Activated naive CD4-positive, alpha-beta T cell treated with anti-CD3 and anti-CD28 coated beads, Interleukin-2, amount 50 U/mL, for 72 hours (primary cell): ENCODE measurements at regions not wholly inside any gene's neighbourhood (a gene's known extent, or its start where the extent isn't known, plus 50 kb on each side); places are given as distances from the start of the nearest gene placed in this dataset.
"Not testable (repeated sequence)": the region's sequence is repeated elsewhere in the genome, so short reads cannot be mapped to it uniquely, and the experiment has no call there.

Experiments used
- ATAC-seq, 2 donors: fragments of 150-1000 bp; cut with Tn5 transposase; 2 replicates each; pipeline ENCODE4 v1.10.0; 2021; ENCODE audit warnings: mild to moderate bottlenecking in 2 of 2, moderate library complexity in 2 of 2
- DNase-seq, 2 donors: peaks; one replicate each; pipeline ENCODE4 v3.0.0; 2021 to 2022; ENCODE audit warnings: low spot score in 2 of 2
- H3K27ac Mint-ChIP-seq, 2 donors: one replicate each; pipeline ENCODE4 v1.8.0; 2022; ENCODE audit warnings: mild to moderate bottlenecking in 2 of 2, mixed read lengths in 2 of 2
- H3K36me3 Mint-ChIP-seq, 2 donors: one replicate each; pipeline ENCODE4 v1.8.0; 2022; ENCODE audit warnings: mixed read lengths in 2 of 2
- H3K9me3 Mint-ChIP-seq, 2 donors: one replicate each; pipeline ENCODE4 v1.8.0; 2022; ENCODE audit warnings: mixed read lengths in 2 of 2

DNA sequence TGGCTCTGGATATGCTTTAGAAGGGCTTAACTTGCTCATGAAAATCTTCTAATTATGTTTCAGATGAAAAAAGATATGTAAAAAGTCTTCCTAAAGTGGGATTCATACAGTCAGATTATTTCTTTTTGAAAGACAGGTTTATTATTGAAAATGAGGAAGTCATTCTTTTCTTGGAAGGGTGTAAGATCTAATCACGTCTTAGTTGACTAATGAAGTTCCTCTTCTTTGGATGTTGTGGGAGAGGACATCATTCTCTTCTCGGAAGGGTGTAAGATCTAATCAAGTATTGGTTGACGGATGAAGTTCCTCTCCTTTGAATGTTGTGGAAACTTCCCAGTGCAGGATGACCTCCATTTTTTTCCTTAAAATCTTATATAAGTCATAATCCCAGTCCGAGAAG is 74.9 kb downstream of the ALG10 start:
- no peak for DNase-seq
- ATAC-seq, result no peak
- H3K36me3 Mint-ChIP-seq, result no peaks in the 10 kb centered on the region
- H3K27ac Mint-ChIP-seq, result no peak overlapping the region
- no peaks in the 10 kb centered on the region for H3K9me3 Mint-ChIP-seq

DNA sequence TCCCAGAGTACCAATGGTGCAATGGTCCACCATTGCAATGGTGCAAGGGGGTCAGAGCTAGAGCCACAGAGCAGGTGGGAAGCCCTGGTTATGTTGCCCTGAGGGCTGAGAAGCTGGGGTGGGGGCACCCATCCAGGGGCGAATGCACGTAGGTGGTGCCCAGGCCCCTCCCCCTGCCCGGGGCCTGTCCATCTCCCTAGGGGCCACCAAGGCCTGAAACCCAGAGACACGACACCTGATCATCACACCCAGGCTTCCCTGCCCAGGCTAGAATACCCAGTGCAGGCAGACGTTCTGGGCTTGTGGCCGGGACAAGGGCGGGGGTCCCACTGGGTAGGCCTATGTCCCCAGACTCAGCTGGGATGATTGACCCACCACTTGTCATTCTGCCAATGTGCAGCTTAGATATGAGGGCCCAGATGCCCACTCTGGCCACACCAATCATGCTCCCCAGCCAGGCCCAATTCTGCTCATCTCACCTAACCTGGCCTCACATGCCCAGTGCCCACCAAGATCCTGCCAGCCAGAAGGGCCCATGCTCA is 83.2 kb downstream of the ALG10 start:
- no peaks in the 10 kb centered on the region for H3K9me3 Mint-ChIP-seq
- H3K27ac Mint-ChIP-seq, result no peak overlapping the region
- DNase-seq (no peak), ATAC-seq (no peak)
- H3K36me3 Mint-ChIP-seq, result no peaks in the 10 kb centered on the region

DNA sequence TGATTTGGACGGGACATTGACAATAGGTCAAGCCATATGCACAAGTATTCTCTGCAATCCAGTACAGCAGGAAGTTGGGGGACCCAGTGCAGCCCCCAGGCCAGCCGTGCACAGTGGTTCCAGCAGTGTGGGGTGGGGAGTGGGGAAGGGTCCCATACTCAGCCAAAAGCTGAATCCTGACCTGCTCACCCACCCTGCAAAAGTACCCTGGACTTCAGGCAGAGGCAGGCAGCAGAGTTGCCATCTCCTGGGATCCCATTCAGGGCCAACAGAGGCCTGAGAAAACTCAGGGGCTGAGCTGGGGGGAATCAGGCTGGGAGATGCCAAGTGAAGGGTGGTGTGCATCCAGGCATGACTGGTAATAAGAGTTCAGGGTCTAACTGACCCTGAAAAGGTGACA is 83.9 kb downstream of the ALG10 start:
- H3K9me3 Mint-ChIP-seq, result no peaks in the 10 kb centered on the region

DNA sequence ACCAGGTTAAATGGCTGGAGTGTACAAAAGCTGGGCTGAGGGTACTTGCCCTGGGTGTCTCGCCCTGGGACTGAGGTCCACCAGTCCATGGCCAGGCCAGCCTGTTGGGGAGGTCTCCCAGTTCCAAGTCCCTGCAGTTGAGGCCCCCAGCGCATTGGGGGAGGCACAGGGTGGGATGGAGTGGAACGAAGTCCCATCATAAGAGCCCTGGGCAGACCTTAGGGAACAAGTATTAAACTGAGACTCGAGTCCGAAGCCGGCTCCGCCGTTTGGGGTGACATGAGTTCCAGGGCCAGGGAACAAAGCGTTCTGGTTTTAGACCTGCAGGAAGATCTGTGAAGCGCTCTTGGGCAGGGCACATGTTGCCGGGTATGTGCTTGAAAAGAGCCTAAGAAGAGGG is 84.7 kb downstream of the ALG10 start:
- Mint-ChIP-seq H3K9me3 (no peaks in the 10 kb centered on the region), H3K27ac (no peak overlapping the region), H3K36me3 (no peaks in the 10 kb centered on the region)
- DNase-seq (no peak), ATAC-seq (no peak)

More for the DNA sequence above, 83.9 kb downstream of the ALG10 start:
- ATAC-seq (no peak), DNase-seq (no peak)
- no peaks in the 10 kb centered on the region for H3K36me3 Mint-ChIP-seq
- no peak overlapping the region for H3K27ac Mint-ChIP-seq

DNA sequence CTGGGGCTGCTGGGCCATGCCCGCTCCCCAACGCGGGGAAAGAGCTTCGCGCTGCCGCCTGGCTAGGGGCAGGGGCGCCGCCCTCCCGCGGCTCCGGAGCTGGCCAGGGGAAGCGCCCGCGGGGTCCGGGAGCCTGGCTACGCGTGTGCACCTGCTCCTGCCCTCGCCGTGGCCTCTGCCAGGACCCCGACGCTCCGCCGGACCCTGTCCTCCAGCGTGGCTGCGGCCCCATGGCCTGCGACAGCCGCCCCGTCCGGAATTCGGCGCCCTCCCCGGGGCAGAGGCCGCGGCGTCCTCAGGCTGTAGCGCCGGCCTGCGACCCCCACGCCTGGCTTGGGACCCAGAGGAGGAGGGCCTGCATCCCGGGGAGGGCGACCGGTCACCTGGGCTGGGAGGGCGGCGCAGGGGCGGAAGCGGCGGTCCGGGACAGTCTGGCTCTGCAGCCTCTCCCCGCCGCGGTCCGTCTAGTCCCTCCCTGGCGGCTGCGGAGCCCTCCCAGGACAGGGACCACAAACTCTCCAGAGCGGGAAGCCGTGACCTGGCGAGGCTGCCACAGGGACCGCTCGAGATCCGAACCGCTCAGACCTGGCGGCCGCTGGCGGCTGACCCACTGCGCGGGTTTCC is 85.6 kb downstream of the ALG10 start:
- ATAC-seq (no peak), DNase-seq (no peak)
- Mint-ChIP-seq H3K27ac (no peak overlapping the region), H3K36me3 (no peaks in the 10 kb centered on the region), H3K9me3 (no peaks in the 10 kb centered on the region)

DNA sequence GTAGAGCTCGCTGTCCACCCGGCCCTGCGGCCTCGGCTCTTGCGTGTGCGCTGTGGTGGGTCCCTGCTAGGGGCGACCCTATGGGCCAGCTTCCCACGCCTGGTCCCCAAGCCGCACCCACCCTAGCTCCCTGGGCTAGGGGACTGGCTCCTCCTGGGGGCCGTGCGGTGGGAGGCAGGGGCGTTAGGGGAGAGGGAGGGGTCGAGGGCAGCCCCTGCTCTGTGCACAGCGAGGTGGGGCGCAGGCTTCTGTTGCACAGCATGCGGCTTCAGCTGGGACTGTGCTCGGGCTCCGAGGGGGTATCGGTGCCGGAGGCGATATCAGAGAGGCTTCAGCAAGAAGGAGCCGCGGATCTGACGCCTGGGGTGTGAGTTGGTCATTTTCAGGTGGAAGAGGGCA is 86.1 kb downstream of the ALG10 start:
- DNase-seq (no peak), ATAC-seq (no peak)
- Mint-ChIP-seq H3K27ac (no peak overlapping the region), H3K36me3 (no peaks in the 10 kb centered on the region), H3K9me3 (no peaks in the 10 kb centered on the region)

DNA sequence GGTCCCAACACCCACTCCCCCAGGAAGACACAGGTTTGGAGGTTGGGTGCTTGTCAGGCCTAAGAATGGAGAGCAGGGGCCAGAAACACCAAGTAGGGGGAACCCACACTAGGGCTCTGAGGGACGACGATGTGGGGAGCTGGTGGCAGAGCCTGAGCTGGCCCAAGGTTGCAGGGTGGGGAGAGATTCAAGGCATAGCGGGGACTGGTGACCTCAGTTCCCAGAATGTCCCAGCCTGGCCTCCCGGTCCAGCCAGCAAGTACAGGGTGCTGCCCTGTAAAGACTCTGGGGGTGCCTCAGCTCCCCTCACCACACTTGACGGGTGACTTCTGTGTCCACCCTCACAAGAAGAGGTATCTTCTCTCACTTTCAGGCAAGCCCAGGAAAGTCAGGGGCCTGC is 86.7 kb downstream of the ALG10 start:
- H3K9me3 Mint-ChIP-seq, result no peaks in the 10 kb centered on the region
- H3K27ac Mint-ChIP-seq, result no peak overlapping the region
- H3K36me3 Mint-ChIP-seq, result no peaks in the 10 kb centered on the region
- no peak for ATAC-seq
- DNase-seq, result no peak

DNA sequence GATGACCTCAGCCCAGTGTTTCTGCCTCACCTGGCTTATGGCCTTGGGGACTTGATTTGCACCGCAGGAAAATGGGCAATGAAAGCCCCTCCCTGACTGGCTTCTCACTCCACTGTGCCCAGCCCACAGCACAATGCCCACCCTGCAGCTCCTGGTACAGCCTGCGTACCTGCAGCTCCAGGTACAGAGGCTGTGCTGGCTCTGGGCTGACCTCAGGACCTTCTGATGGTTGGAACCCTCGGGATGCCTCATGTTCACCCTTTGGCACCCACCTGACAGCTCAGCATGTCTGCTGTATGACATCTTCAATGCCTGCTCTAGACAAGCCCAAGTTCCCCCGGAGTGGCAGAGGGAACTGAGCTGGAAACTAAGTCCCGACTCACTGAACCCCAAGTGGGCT is 87.1 kb downstream of the ALG10 start:
- DNase-seq (no peak), ATAC-seq (no peak)
- no peak overlapping the region for H3K27ac Mint-ChIP-seq
- no peaks in the 10 kb centered on the region for H3K9me3 Mint-ChIP-seq
- H3K36me3 Mint-ChIP-seq, result no peaks in the 10 kb centered on the region

DNA sequence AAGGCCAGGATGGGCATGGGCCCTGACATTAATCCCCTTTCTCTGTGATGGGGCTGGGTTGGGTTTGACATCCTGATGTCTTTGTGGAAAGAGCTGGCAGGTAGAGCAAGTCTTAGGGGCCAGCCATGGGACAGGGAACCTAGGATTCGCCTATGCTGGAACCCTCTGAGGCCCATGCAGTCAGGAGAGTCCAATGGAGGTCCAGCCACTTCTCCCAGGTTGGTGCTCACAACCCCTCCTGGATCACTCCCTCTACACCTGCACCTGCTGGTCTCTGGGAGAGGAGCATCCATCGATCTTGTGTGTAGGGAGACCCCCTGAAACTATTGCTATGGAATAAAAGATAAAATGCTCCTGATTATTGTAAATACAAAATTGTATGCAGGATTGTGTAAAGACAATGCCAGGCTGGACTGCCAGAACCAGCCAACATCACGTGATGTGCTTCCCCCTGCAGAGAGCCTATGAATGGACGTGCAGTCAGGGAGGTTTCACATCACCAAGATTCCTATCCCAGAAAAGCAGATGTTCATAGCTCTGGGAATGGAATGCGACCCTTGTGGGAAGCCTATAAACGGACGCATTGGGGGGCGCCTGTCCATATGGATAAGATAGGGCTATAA is 87.7 kb downstream of the ALG10 start:
- not testable (repeated sequence) for H3K9me3 Mint-ChIP-seq, ATAC-seq, H3K36me3 Mint-ChIP-seq, DNase-seq, H3K27ac Mint-ChIP-seq

DNA sequence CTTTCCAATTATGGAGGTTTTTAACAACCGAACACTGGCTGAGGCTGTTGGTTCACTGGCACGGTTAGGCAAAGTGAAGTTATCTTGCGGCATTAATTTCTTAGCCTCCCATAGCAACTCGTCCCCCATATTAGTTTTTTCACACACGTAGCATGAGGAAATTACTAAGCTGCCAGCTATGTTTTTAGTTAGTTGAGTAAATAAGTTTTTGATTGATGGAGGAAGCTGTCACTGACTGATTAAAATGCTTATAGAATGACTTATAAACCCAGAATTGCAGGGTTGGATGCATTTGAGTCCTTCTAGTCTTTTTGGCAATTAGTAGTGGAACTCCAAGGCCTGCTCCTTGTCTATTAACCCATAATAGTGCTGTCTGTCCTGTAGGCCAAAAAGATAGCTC is 97.1 kb downstream of the ALG10 start:
- H3K27ac Mint-ChIP-seq, result no peak overlapping the region
- no peak for DNase-seq
- no peaks in the 10 kb centered on the region for H3K9me3 Mint-ChIP-seq
- H3K36me3 Mint-ChIP-seq, result no peaks in the 10 kb centered on the region
- no peak for ATAC-seq

DNA sequence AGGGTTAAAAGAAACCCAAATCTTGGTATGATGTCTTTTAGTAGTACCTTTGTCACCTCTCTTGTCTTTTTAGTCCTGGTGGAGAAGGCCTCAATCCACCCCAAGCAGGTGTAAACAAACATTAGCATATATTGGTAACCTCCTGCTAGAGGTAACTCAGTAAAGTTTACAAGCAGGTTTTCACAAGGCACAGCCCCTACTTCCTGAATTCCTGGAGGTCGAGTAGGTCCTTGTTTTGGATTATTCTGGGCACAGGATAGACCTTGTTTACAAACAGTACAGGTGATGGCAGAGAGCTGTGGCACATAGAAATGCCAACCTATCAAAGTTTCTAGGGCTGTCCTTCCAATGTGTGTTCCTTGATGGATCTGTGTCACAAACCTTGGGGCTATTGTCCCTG is 99.1 kb downstream of the ALG10 start:
- no peaks in the 10 kb centered on the region for H3K9me3 Mint-ChIP-seq
- no peak overlapping the region for H3K27ac Mint-ChIP-seq
- no peak for ATAC-seq
- peaks cover 0 to under 1% of the 10 kb centered on the region in 2 donors for H3K36me3 Mint-ChIP-seq
- no peak for DNase-seq

DNA sequence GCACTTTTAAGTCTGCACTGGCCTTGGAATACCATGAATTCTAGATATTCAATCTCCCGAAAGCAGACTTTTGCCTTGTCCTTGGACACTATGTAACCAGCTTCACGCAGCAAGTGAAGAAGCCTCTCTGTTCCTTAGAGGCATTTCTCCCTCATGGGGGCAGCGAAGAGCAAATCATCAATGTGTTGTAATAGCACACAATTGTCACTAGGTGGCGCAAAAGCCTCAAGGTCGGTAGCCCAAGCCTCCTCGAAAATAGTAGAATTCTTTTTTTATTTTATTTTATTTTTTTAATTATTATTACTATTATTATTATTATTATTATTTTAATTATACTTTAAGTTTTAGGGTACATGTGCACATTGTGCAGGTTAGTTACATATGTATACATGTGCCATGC is 100.8 kb downstream of the ALG10 start:
- not testable (repeated sequence) for H3K27ac Mint-ChIP-seq, H3K9me3 Mint-ChIP-seq, H3K36me3 Mint-ChIP-seq
- ATAC-seq (peak; percentile 49 to 52), DNase-seq (peak in 1 of 2 donors; percentile 54)

DNA sequence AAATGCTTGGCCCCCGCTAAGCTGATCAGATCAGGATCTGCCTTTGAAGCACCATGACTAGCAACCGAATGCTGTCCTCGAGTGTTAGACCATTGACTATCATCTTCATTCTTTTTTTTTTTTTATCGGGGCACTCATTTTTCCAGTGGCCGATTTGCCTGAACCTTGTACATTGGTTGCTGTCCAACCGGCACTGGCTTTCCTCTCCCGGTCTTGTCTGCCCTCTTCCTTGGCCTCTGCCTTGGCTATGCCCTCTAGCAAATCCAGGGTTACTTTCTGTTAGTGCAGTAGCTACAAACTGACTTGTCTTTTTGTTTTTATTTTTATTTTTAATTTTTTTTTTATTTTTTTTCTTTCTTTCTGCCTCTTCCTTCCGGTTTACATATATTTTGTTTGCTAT is 102.3 kb downstream of the ALG10 start:
- Mint-ChIP-seq H3K27ac (no peak overlapping the region), H3K36me3 (peaks cover 0 to 7% of the 10 kb centered on the region in 2 donors), H3K9me3 (peaks cover 5% of the 10 kb centered on the region in 2 donors)
- no peak for DNase-seq
- ATAC-seq, result no peak

DNA sequence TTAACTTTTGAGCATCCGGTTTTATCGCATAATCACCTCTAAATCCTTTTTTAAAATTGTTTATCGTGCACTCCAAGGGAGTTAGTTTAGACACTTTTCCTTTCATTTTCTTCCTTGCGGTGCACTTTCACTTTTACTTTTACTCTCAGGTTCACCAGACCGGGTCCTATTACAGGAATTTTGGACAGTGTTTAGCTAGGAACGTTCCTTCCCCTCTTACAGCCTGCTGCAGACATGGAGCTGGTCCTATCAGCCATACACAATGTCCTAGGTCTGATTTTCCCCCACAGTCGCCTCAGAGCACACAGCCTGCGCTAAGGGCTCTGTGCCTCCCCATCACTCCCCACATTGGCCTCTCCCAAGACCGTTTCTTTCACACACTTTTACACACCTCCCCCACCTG is 103.9 kb downstream of the ALG10 start:
- DNase-seq (no peak), ATAC-seq (peak in 1 of 2 donors; percentile 22)
- Mint-ChIP-seq H3K9me3 (peaks cover 5% of the 10 kb centered on the region in 2 donors), H3K36me3 (peaks cover 0 to 7% of the 10 kb centered on the region in 2 donors), H3K27ac (peak overlapping the region; percentile 26 to 32)

DNA sequence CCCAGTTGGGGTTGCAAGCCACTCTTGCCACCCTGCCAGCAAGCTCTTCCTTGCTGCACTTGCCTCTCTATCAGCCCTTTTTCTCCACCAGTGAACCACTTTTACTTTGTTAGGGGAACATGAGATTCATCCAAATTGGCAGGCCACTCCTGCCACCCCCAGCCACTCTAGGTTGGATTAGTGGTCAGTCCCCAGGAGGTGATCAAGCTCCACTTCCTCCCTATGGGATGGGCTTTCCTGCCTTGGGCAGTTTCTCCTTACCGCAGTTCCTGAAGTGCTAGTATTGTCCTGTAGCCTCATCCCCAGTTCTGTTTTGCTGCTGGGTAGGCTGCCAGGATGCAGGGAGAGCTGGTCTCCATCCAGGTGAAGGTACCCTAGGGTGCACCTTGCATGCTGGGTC is 104.5 kb downstream of the ALG10 start:
- DNase-seq (no peak), ATAC-seq (no peak)
- Mint-ChIP-seq H3K27ac (peak overlapping the region; percentile 26 to 32), H3K9me3 (peaks cover 5% of the 10 kb centered on the region in 2 donors), H3K36me3 (peaks cover 0 to 7% of the 10 kb centered on the region in 2 donors)

DNA sequence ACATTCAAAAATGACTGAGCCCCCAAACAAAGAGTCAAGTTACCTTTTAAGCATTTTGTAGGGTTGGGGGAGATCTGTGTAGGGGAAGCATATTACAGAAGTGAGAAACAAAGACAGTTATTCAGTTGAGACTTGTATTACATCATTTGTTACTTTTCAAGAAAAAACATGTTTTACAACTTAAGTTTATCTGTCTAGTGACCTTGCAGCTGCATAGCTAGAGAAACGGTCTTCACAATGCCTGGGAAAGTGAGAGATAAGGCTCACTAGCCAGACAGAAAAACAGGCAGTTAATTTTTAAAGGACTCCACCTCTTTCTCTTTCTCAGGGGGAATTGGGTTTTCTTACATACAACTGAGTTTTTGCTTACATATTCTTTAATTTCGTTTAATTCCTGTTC is 105.1 kb downstream of the ALG10 start:
- not testable (repeated sequence) for H3K9me3 Mint-ChIP-seq, DNase-seq, H3K36me3 Mint-ChIP-seq, ATAC-seq, H3K27ac Mint-ChIP-seq

DNA sequence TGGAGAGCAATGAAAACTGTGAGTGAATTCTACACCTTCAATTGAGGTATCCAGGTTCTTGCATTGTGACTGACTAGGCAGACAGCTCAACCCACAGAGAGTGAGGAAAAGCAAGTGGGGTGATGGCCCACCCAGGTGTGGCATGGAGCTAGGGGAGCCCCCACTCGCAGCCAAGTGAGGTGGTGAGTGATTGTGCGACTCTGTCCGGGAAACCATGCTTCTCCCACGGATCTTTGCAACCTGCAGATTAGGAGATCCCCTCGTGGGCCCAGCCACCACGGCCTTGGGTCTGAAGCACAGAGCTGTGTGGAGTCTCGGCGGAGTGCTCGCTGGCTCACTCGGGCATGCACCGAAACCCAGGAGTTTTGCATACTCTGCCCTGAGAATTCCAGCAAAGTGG is 120.1 kb downstream of the ALG10 start:
- H3K9me3 Mint-ChIP-seq, result no peaks in the 10 kb centered on the region
- DNase-seq (no peak), ATAC-seq (no peak)
- H3K27ac Mint-ChIP-seq, result no peak overlapping the region
- no peaks in the 10 kb centered on the region for H3K36me3 Mint-ChIP-seq

DNA sequence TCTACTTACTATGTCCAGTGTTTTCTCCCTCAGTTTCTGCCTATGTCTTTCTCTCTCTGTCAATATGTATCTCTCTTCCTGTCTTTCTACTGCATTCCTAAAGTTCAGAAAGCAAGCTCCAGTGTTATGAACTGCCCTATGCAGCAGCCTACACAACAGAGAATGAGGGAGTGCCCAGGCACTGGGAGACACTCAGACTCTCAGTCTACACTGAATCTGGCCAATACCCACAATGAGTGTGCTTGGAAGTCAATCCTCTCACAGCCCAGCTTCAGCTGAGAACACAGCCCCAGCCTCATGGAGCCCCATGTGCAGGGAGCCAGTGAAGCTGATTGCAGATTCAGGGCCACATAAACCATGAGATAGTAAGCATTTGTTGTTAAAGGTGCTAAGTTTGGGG is 128.7 kb downstream of the ALG10 start:
- no peaks in the 10 kb centered on the region for H3K9me3 Mint-ChIP-seq
- ATAC-seq, result no peak
- no peaks in the 10 kb centered on the region for H3K36me3 Mint-ChIP-seq
- H3K27ac Mint-ChIP-seq, result no peak overlapping the region
- DNase-seq, result no peak
